OCI-LY1 (cell line): ENCODE measurements at regions not wholly inside any gene's neighbourhood (a gene's known extent, or its start where the extent isn't known, plus 50 kb on each side); places are given as distances from the start of the nearest gene placed in this dataset.

Experiments
- H2AFZ ChIP-seq: fragments of 200-600 bp; sonication (generic), shearing (Covaris generic); 2 replicates; pipeline ENCODE4 v1.6.0; 2014; ENCODE audit warnings: antibody characterized with exemption, mild to moderate bottlenecking, low read length
- H3F3A ChIP-seq: fragments of 200-600 bp; sonication (generic), shearing (Covaris generic); 2 replicates; pipeline ENCODE4 v1.6.0; 2014; ENCODE audit warnings: mild to moderate bottlenecking, antibody characterized with exemption, low read length, moderate library complexity; ENCODE audit not compliant: insufficient read depth
- H3K27ac ChIP-seq: fragments of 200-600 bp; sonication (generic); 2 replicates; pipeline ENCODE4 v1.5.1; 2014; ENCODE audit warnings: low read length, mixed run types, mild to moderate bottlenecking, low read depth; ENCODE audit not compliant: poor library complexity, severe bottlenecking
- H3K27me3 ChIP-seq: fragments of 200-600 bp; sonication (generic); 2 replicates; pipeline ENCODE4 v1.6.0; 2014; ENCODE audit warnings: antibody characterized with exemption, mild to moderate bottlenecking, low read length, moderate library complexity; ENCODE audit not compliant: insufficient read depth
- H3K36me3 ChIP-seq: fragments of 200-600 bp; sonication (generic); 2 replicates; pipeline ENCODE4 v1.6.1; 2014; ENCODE audit warnings: mild to moderate bottlenecking, antibody characterized with exemption, low read length, moderate library complexity, mixed read lengths; ENCODE audit not compliant: insufficient read depth
- H3K4me1 ChIP-seq: fragments of 200-600 bp; sonication (generic); 2 replicates; pipeline ENCODE4 v1.5.1; 2014; ENCODE audit warnings: mild to moderate bottlenecking, low read length, moderate library complexity; ENCODE audit not compliant: insufficient read depth, severe bottlenecking
- H3K4me2 ChIP-seq: fragments of 200-600 bp; sonication (generic), shearing (Covaris generic); 2 replicates; pipeline ENCODE4 v1.6.1; 2014; ENCODE audit warnings: low read length
- H3K4me3 ChIP-seq: fragments of 200-600 bp; sonication (generic); 2 replicates; pipeline ENCODE4 v1.5.1; 2014; ENCODE audit warnings: low read length, low read depth, mild to moderate bottlenecking, mixed read lengths; ENCODE audit not compliant: poor library complexity, severe bottlenecking
- H3K79me2 ChIP-seq: fragments of 200-600 bp; shearing (Covaris generic); 2 replicates; pipeline ENCODE4 v1.6.1; 2016; ENCODE audit warnings: mixed run types, low read length, mixed read lengths; ENCODE audit not compliant: insufficient read depth
- H3K9ac ChIP-seq: fragments of 200-600 bp; sonication (generic), shearing (Covaris generic); 2 replicates; pipeline ENCODE4 v1.6.1; 2014; ENCODE audit warnings: mild to moderate bottlenecking, low read length, mixed read lengths
- H3K9me2 ChIP-seq: fragments of 200-600 bp; sonication (generic), shearing (Covaris generic); 2 replicates; pipeline ENCODE4 v1.6.1; 2014; ENCODE audit warnings: low read depth, mild to moderate bottlenecking, low read length, mixed read lengths
- H3K9me3 ChIP-seq: fragments of 200-600 bp; shearing (Covaris generic); 2 replicates; pipeline ENCODE4 v1.6.1; 2014; ENCODE audit warnings: low read length, mixed read lengths
- H4K20me1 ChIP-seq: fragments of 200-600 bp; sonication (generic), shearing (Covaris generic); 2 replicates; pipeline ENCODE4 v1.6.0; 2016; ENCODE audit warnings: mild to moderate bottlenecking, low read length; ENCODE audit not compliant: insufficient read depth
- EZH2 ChIP-seq: fragments of 200-600 bp; sonication (generic), shearing (Covaris generic); IDR thresholded peaks from 2 replicates; pipeline ENCODE4 v1.8.0; 2017; ENCODE audit warnings: borderline replicate concordance, mixed run types, mild to moderate bottlenecking, antibody characterized with exemption, low read length, moderate library complexity, mixed read lengths
- TF ChIP-seq, protein P1 (sequence below): fragments of 200-600 bp; sonication (generic), shearing (Covaris generic); IDR thresholded peaks from 2 replicates; pipeline ENCODE4 v1.5.1; 2017; ENCODE audit warnings: mild to moderate bottlenecking, antibody characterized with exemption, low read length, moderate library complexity, mixed read lengths

DNA sequence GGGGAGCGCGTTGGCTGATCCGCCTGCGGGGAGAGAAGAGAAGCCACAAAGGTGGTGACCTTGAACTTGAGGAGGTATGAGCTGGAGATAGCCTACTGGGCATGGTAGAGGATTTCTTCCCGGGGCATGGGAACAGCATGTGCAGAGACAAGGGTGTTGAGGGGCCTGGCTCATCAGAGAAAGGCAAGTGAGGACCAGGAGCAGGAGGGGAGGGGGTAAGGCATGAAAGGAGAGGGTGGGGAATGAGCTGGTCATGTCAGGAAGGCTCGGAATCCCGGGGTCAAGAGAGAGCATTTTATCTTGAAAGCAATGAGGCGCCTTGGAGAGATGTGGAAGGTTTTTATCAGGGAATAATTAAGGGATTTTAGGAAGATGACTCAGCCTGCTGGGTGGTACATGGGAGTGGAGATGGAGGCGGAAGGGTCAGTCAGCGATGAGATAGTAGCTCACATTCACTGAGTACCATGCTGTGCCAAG lies 121.1 kb downstream of the LHX2 start:
- Histone ChIP-seq H3K27me3 (peaks cover 5% of the 10 kb centered on the region; the same call in 1 of the 2 replicates), H4K20me1 (no peaks in the 10 kb centered on the region), H3K9me3 (no peaks in the 10 kb centered on the region), H3K4me1 (no peaks in the 10 kb centered on the region), H3K9ac (no peak overlapping the region), H3K36me3 (no peaks in the 10 kb centered on the region), H3K27ac (no peak overlapping the region), H3K9me2 (no peaks in the 10 kb centered on the region), H3K4me3 (no peak overlapping the region), H3K79me2 (no peaks in the 10 kb centered on the region), H3F3A (no peaks in the 10 kb centered on the region), H2AFZ (no peak overlapping the region), H3K4me2 (no peak overlapping the region)
- TF ChIP-seq EZH2: no peak
- TF ChIP-seq, protein P1, sequence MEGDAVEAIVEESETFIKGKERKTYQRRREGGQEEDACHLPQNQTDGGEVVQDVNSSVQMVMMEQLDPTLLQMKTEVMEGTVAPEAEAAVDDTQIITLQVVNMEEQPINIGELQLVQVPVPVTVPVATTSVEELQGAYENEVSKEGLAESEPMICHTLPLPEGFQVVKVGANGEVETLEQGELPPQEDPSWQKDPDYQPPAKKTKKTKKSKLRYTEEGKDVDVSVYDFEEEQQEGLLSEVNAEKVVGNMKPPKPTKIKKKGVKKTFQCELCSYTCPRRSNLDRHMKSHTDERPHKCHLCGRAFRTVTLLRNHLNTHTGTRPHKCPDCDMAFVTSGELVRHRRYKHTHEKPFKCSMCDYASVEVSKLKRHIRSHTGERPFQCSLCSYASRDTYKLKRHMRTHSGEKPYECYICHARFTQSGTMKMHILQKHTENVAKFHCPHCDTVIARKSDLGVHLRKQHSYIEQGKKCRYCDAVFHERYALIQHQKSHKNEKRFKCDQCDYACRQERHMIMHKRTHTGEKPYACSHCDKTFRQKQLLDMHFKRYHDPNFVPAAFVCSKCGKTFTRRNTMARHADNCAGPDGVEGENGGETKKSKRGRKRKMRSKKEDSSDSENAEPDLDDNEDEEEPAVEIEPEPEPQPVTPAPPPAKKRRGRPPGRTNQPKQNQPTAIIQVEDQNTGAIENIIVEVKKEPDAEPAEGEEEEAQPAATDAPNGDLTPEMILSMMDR: no peak

DNA sequence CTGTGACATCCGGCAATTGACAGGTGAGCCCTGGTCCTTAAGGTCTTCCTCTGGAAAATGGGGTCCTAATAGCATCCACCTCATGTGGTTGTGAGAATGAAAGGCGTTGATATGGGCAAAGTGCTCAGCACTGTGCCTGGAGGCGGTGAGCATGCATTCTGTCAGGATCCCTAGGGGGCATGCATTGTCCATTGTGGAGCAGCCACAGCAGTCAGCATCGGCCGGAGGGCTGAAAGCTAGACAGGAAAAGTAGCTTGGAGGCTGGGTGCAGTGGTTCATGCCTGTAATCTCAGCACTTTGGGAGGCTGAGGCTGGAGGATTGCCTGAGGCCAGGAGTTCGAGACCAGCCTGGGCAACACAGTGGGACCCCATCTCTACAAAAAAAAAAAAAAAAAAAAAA lies 122.2 kb downstream of the LHX2 start:
- no peaks in the 10 kb centered on the region for H3F3A ChIP-seq
- H4K20me1 ChIP-seq: no peaks in the 10 kb centered on the region
- H3K36me3 ChIP-seq: no peaks in the 10 kb centered on the region
- no peak for TF ChIP-seq EZH2
- TF ChIP-seq, protein P1: peak; percentile 36; the same call in 1 of the 2 replicates
- no peaks in the 10 kb centered on the region for H3K79me2 ChIP-seq
- no peak overlapping the region for H3K4me3 ChIP-seq
- H3K4me1 ChIP-seq: no peaks in the 10 kb centered on the region
- peaks cover 5% of the 10 kb centered on the region; the same call in 1 of the 2 replicates for H3K27me3 ChIP-seq
- H2AFZ ChIP-seq: no peak overlapping the region
- no peak overlapping the region for H3K4me2 ChIP-seq
- H3K9me2 ChIP-seq: no peaks in the 10 kb centered on the region
- no peak overlapping the region for H3K27ac ChIP-seq
- no peak overlapping the region for H3K9ac ChIP-seq
- no peaks in the 10 kb centered on the region for H3K9me3 ChIP-seq

DNA sequence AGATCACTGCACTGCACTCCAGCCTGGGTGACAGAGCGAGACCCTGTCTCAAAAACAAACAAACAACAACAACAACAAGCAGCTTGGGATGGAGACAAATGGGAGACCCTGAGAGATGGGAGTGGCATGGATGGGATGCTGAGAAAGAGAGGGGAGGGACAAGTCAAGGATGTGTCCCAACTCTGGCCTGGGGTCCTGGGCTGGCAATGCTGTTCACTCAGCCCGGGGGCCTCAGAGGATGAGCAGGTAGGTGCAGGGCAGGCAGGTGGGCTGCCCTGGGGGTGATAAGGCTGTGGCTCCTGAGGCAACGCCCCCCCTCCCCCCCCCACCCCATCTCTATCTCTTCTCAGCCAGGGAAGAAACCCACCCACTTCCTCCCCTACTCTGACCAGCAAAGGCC lies 123.0 kb downstream of the LHX2 start:
- no peak for TF ChIP-seq EZH2
- TF ChIP-seq, protein P1: no peak
- no peaks in the 10 kb centered on the region for H4K20me1 ChIP-seq
- no peak overlapping the region for H2AFZ ChIP-seq
- H3K79me2 ChIP-seq: no peaks in the 10 kb centered on the region
- H3K36me3 ChIP-seq: no peaks in the 10 kb centered on the region
- no peaks in the 10 kb centered on the region for H3K4me1 ChIP-seq
- no peak overlapping the region for H3K27ac ChIP-seq
- peaks cover 5% of the 10 kb centered on the region; the same call in 1 of the 2 replicates for H3K27me3 ChIP-seq
- H3K9me2 ChIP-seq: no peaks in the 10 kb centered on the region
- no peaks in the 10 kb centered on the region for H3K9me3 ChIP-seq
- no peak overlapping the region for H3K9ac ChIP-seq
- no peaks in the 10 kb centered on the region for H3F3A ChIP-seq
- H3K4me2 ChIP-seq: no peak overlapping the region
- no peak overlapping the region for H3K4me3 ChIP-seq
